HepG2 (cell line): ENCODE measurements at regions not wholly inside any gene's neighbourhood (a gene's known extent, or its start where the extent isn't known, plus 50 kb on each side); places are given as distances from the start of the nearest gene placed in this dataset.

Source experiments
- ATAC-seq: fragments of 200-7000 bp; cut with Tn5 transposase; 3 replicates; pipeline ENCODE4 v1.9.1; 2020; ENCODE audit warnings: mild to moderate bottlenecking, moderate library complexity
- BruUV-seq: library from RNA; stranded (reverse); fragments of 400-500 nt; replicated peaks from 2 replicates; lab custom pipeline; 2021; lab: Mats Ljungman, UMichigan
- CTCF ChIA-PET: fragments of 300-600 bp; formaldehyde crosslinking; extraction: SDS; loops from one replicate; lab custom pipeline; 2021; ENCODE audit warnings: low total read pairs, inconsistent platforms, low intra/inter-chr PET ratio; lab: Yijun Ruan, JAX
- POLR2A ChIA-PET: fragments of 350-600 bp; sonication (Branson Sonifier 250); formaldehyde crosslinking; loops from one replicate; lab custom pipeline; 2020; ENCODE audit warnings: antibody characterized with exemption, inconsistent platforms; lab: Yijun Ruan, JAX
- DNase-seq: peaks from one replicate; pipeline ENCODE4 v3.0.0-alpha.2; 2015; ENCODE audit warnings: low spot score
- FAIRE-seq: peaks from 3 replicates; lab custom pipeline; 2011; peaks lifted over from hg19 to GRCh38; lab: Jason Lieb, UNC
- H2AFZ ChIP-seq: one replicate; pipeline ENCODE4 v1.6.1; 2011; ENCODE audit warnings: low read length, inconsistent platforms
- H3K27ac ChIP-seq: fragments of 300-600 bp; 3 replicates; pipeline ENCODE4 v1.8.0; 2011; ENCODE audit warnings: mixed run types, mild to moderate bottlenecking, mixed read lengths, low read length, inconsistent platforms; ENCODE audit not compliant: insufficient read depth; ENCODE audit errors: extremely low read length
- H3K27me3 ChIP-seq, 2 experiments: fragments of 200-600 bp in 1 of 2; 2 replicates in 1 of 2; 3 replicates in 1 of 2; pipeline versions ENCODE4 v1.6.0 to v1.8.0; 2011; ENCODE audit warnings: low read length in 2 of 2, mild to moderate bottlenecking in 2 of 2, moderate library complexity in 2 of 2, inconsistent platforms in 1 of 2; ENCODE audit not compliant: insufficient read depth in 2 of 2, control insufficient read depth in 1 of 2
- H3K36me3 ChIP-seq, 2 experiments: fragments of 200-600 bp in 1 of 2; replicated peaks in 1 of 2; 2 replicates in 1 of 2; 3 replicates in 1 of 2; pipeline versions ENCODE4 v1.5.1 to v1.8.0; 2011; ENCODE audit warnings: low read length in 2 of 2, inconsistent platforms in 1 of 2; ENCODE audit not compliant: insufficient read depth in 2 of 2, control insufficient read depth in 1 of 2
- H3K4me1 ChIP-seq: 2 replicates; pipeline ENCODE4 v1.5.1; 2012; ENCODE audit warnings: low read length, inconsistent platforms; ENCODE audit not compliant: insufficient read depth
- H3K4me2 ChIP-seq: 2 replicates; pipeline ENCODE4 v1.6.0; 2011; ENCODE audit warnings: low read depth, low read length, inconsistent platforms
- H3K4me3 ChIP-seq, 3 experiments: fragments of 200-600 bp in 1 of 3; sonication (generic), shearing (Covaris generic) in 1 of 3; replicated peaks in 1 of 3; 2 replicates each; pipeline ENCODE4 v1.5.1; 2011 to 2016; ENCODE audit warnings: low read length in 3 of 3, inconsistent platforms in 2 of 3, low read depth in 2 of 3, mild to moderate bottlenecking in 2 of 3, control low read depth in 1 of 3, mixed read lengths in 1 of 3; ENCODE audit not compliant: insufficient read depth in 1 of 3
- H3K79me2 ChIP-seq: one replicate; pipeline ENCODE4 v1.6.1; 2011; ENCODE audit warnings: low read length, inconsistent platforms; ENCODE audit not compliant: insufficient read depth
- H3K9ac ChIP-seq: 2 replicates; pipeline ENCODE4 v1.6.0; 2011; ENCODE audit warnings: mild to moderate bottlenecking, low read depth, low read length, inconsistent platforms; ENCODE audit not compliant: insufficient read depth
- H3K9me3 ChIP-seq: 2 replicates; pipeline ENCODE4 v1.5.1; 2012; ENCODE audit warnings: mild to moderate bottlenecking, low read length
- H4K20me1 ChIP-seq: 2 replicates; pipeline ENCODE4 v1.6.0; 2011; ENCODE audit warnings: inconsistent platforms, mild to moderate bottlenecking, low read length, moderate library complexity; ENCODE audit not compliant: insufficient read depth
- JUN ChIP-seq: sonication (generic); formaldehyde crosslinking; IDR thresholded peaks from 2 replicates; pipeline ENCODE4 v1.4.0; 2020; ENCODE audit warnings: mild to moderate bottlenecking, missing genetic modification reagents
- KDM3A ChIP-seq: IDR thresholded peaks from 2 replicates; pipeline ENCODE4 v1.6.1; 2018; ENCODE audit warnings: low read depth, missing compliant biosample characterization
- SMAD9 ChIP-seq: sonication (generic); formaldehyde crosslinking; IDR thresholded peaks from 2 replicates; pipeline ENCODE4 v1.5.1; 2020; ENCODE audit warnings: mild to moderate bottlenecking, missing genetic modification reagents
- ZNF781 ChIP-seq: sonication (generic); formaldehyde crosslinking; IDR thresholded peaks from 2 replicates; pipeline ENCODE4 v1.5.1; 2020; ENCODE audit warnings: borderline replicate concordance, mild to moderate bottlenecking, missing genetic modification reagents; ENCODE audit errors: not compliant biosample characterization
- WGBS: methylation state at CpG from one replicate; pipeline ENCODE4 v1.1.6; 2017; ENCODE audit warnings: low lambda C conversion rate; 5-methylcytosine and 5-hydroxymethylcytosine counted together
- in situ Hi-C: cut with HindIII; loops from 2 replicates; pipeline ENCODE4 v1.10.0; 2017; ENCODE audit warnings: low pct_unique_long_range_greater_than_20kb; ENCODE audit not compliant: extremely low pct_ligation_motif_present
- intact Hi-C: fragments of 100-400 bp; cut with micrococcal nuclease; formaldehyde crosslinking; loops from one replicate; pipeline ENCODE4 v1.10.0; 2022; ENCODE audit not compliant: unreplicated experiment
- TF ChIP-seq, protein P1 (sequence below): sonication (generic); formaldehyde crosslinking; IDR thresholded peaks from 2 replicates; pipeline ENCODE4 v1.5.0; 2020; ENCODE audit warnings: mild to moderate bottlenecking, missing genetic modification reagents, borderline replicate concordance
- TF ChIP-seq, protein P2 (sequence below): sonication (generic); formaldehyde crosslinking; IDR thresholded peaks from 2 replicates; pipeline ENCODE4 v1.5.1; 2020; ENCODE audit warnings: missing genetic modification reagents, mild to moderate bottlenecking, borderline replicate concordance
- TF ChIP-seq, protein P3 (sequence below): sonication (generic); formaldehyde crosslinking; IDR thresholded peaks from 2 replicates; pipeline ENCODE4 v1.4.0; 2020; ENCODE audit warnings: missing genetic modification reagents, borderline replicate concordance
- TF ChIP-seq, protein P4 (sequence below): sonication (generic); formaldehyde crosslinking; IDR thresholded peaks from 2 replicates; pipeline ENCODE4 v1.9.0; 2022; ENCODE audit warnings: low read depth, missing genetic modification reagents
- TF ChIP-seq, protein P5 (sequence below): sonication (generic); formaldehyde crosslinking; IDR thresholded peaks from 2 replicates; pipeline ENCODE4 v1.4.0; 2020; ENCODE audit warnings: mild to moderate bottlenecking, missing genetic modification reagents, borderline replicate concordance
- TF ChIP-seq, protein P6 (sequence below): IDR thresholded peaks from 2 replicates; pipeline ENCODE4 v1.6.1; 2016; ENCODE audit warnings: low read depth

DNA sequence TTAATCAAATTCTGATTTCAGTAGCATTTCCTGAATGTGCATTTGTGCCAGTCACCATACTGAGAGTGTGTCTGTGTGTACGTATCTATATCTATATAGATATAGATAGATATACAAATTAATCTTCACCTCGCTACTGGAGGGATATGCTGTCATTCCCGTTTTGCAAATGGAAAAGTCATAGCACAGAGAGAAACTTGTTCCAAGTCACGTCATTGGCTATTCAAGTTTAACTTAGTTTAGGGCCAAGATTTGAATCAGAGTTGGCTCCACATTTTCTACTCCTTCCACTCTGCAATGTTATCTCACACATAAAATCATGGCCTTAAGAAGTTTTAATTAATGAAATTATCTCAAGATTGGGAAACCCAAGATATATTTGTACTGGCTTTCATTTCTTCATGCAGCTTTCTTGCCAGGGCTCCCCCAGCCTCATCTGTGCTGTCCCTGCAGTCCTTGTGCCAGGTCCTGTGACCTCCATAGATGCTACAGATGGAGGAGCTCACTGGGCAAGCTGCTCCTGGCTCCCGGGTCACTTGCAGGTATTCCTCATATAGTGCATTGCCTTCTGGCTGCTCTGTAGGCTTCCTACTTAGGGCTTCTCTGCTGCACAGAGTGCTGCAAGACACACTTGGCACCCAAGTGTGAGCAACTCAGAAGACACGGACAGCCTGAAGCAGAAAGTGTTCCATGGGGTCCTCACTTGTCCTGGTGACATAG lies 245.8 kb downstream of the KCNS3 start:
- no TSS peak for BruUV-seq
- H3K4me3 ChIP-seq, result no peak overlapping the region
- no peaks in the 10 kb centered on the region for H3K27me3 ChIP-seq
- no peaks in the 10 kb centered on the region for H3K79me2 ChIP-seq
- DNase-seq (no peak), ATAC-seq (no peak), FAIRE-seq (no peak)
- no peak overlapping the region for H3K4me2 ChIP-seq
- no peaks in the 10 kb centered on the region for H3K4me1 ChIP-seq
- no peak overlapping the region for H3K9ac ChIP-seq
- H3K9me3 ChIP-seq, result no peaks in the 10 kb centered on the region
- ChIA-PET POLR2A (no interaction called here), CTCF (no interaction called here)
- in situ Hi-C loops, result no loop called here
- H3K36me3 ChIP-seq, result no peaks in the 10 kb centered on the region
- no peak overlapping the region for H3K27ac ChIP-seq
- no peak overlapping the region for H2AFZ ChIP-seq
- intact Hi-C loops, result no loop called here
- H4K20me1 ChIP-seq, result no peaks in the 10 kb centered on the region
- 5% methylated on average over 6 of the region's 6 CpGs for WGBS
- TF ChIP-seq, protein P1, sequence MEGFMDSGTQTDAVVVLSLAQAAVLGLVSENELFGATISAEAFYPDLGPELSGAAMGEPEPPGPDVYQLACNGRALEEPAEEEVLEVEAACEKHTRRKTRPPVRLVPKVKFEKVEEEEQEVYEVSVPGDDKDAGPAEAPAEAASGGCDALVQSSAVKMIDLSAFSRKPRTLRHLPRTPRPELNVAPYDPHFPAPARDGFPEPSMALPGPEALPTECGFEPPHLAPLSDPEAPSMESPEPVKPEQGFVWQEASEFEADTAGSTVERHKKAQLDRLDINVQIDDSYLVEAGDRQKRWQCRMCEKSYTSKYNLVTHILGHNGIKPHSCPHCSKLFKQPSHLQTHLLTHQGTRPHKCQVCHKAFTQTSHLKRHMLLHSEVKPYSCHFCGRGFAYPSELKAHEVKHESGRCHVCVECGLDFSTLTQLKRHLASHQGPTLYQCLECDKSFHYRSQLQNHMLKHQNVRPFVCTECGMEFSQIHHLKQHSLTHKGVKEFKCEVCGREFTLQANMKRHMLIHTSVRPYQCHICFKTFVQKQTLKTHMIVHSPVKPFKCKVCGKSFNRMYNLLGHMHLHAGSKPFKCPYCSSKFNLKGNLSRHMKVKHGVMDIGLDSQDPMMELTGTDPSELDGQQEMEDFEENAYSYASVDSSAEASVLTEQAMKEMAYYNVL (CRISPR knock-in tag), result no peak
- TF ChIP-seq, protein P2, sequence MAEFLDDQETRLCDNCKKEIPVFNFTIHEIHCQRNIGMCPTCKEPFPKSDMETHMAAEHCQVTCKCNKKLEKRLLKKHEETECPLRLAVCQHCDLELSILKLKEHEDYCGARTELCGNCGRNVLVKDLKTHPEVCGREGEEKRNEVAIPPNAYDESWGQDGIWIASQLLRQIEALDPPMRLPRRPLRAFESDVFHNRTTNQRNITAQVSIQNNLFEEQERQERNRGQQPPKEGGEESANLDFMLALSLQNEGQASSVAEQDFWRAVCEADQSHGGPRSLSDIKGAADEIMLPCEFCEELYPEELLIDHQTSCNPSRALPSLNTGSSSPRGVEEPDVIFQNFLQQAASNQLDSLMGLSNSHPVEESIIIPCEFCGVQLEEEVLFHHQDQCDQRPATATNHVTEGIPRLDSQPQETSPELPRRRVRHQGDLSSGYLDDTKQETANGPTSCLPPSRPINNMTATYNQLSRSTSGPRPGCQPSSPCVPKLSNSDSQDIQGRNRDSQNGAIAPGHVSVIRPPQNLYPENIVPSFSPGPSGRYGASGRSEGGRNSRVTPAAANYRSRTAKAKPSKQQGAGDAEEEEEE, result no peak
- TF ChIP-seq SMAD9 (CRISPR knock-in tag), result no peak
- no peak for TF ChIP-seq ZNF781
- no peak for TF ChIP-seq JUN (CRISPR knock-in tag)
- TF ChIP-seq, protein P3, sequence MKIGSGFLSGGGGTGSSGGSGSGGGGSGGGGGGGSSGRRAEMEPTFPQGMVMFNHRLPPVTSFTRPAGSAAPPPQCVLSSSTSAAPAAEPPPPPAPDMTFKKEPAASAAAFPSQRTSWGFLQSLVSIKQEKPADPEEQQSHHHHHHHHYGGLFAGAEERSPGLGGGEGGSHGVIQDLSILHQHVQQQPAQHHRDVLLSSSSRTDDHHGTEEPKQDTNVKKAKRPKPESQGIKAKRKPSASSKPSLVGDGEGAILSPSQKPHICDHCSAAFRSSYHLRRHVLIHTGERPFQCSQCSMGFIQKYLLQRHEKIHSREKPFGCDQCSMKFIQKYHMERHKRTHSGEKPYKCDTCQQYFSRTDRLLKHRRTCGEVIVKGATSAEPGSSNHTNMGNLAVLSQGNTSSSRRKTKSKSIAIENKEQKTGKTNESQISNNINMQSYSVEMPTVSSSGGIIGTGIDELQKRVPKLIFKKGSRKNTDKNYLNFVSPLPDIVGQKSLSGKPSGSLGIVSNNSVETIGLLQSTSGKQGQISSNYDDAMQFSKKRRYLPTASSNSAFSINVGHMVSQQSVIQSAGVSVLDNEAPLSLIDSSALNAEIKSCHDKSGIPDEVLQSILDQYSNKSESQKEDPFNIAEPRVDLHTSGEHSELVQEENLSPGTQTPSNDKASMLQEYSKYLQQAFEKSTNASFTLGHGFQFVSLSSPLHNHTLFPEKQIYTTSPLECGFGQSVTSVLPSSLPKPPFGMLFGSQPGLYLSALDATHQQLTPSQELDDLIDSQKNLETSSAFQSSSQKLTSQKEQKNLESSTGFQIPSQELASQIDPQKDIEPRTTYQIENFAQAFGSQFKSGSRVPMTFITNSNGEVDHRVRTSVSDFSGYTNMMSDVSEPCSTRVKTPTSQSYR (CRISPR knock-in tag), result no peak
- TF ChIP-seq, protein P4, sequence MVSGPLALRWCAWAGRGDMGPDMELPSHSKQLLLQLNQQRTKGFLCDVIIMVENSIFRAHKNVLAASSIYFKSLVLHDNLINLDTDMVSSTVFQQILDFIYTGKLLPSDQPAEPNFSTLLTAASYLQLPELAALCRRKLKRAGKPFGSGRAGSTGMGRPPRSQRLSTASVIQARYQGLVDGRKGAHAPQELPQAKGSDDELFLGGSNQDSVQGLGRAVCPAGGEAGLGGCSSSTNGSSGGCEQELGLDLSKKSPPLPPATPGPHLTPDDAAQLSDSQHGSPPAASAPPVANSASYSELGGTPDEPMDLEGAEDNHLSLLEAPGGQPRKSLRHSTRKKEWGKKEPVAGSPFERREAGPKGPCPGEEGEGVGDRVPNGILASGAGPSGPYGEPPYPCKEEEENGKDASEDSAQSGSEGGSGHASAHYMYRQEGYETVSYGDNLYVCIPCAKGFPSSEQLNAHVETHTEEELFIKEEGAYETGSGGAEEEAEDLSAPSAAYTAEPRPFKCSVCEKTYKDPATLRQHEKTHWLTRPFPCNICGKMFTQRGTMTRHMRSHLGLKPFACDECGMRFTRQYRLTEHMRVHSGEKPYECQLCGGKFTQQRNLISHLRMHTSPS, result no peak
- TF ChIP-seq, protein P5, sequence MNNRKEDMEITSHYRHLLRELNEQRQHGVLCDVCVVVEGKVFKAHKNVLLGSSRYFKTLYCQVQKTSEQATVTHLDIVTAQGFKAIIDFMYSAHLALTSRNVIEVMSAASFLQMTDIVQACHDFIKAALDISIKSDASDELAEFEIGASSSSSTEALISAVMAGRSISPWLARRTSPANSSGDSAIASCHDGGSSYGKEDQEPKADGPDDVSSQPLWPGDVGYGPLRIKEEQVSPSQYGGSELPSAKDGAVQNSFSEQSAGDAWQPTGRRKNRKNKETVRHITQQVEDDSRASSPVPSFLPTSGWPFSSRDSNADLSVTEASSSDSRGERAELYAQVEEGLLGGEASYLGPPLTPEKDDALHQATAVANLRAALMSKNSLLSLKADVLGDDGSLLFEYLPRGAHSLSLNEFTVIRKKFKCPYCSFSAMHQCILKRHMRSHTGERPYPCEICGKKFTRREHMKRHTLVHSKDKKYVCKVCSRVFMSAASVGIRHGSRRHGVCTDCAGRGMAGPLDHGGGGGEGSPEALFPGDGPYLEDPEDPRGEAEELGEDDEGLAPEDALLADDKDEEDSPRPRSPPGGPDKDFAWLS, result no peak
- no peak for TF ChIP-seq KDM3A (CRISPR knock-in tag)
- TF ChIP-seq, protein P6, sequence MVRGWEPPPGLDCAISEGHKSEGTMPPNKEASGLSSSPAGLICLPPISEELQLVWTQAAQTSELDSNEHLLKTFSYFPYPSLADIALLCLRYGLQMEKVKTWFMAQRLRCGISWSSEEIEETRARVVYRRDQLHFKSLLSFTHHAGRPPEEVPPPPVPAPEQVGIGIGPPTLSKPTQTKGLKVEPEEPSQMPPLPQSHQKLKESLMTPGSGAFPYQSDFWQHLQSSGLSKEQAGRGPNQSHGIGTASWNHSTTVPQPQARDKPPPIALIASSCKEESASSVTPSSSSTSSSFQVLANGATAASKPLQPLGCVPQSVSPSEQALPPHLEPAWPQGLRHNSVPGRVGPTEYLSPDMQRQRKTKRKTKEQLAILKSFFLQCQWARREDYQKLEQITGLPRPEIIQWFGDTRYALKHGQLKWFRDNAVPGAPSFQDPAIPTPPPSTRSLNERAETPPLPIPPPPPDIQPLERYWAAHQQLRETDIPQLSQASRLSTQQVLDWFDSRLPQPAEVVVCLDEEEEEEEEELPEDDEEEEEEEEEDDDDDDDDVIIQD (CRISPR knock-in tag), result no peak
